ENCODE measurements at regions not wholly inside any gene's neighbourhood (a gene's known extent, or its start where the extent isn't known, plus 50 kb on each side); places are given as distances from the start of the nearest gene placed in this dataset.
"Not testable (repeated sequence)": the region's sequence is repeated elsewhere in the genome, so short reads cannot be mapped to it uniquely, and the experiment has no call there.

DNA sequence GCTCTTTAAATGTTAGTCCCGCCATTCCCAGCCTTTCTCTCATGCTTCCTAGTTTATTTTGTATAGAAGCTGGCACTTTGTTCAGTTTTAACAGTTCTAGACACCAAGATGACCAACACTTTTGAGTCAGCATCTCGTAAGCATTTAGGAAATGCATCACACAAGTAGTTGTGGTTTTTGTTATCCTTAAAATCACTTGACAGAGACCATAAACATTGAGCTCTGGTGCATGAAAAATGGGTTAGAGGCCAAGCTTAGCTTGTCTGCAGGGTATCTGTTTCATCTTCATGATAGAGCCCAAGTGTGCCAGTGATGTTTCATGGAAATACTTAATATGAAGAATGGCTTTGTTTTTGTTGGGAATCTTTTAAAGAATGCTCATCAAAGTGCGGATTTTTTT lies 159.7 kb downstream of the DISP1 start:
- no peak overlapping the region for H3K9ac ChIP-seq (ENCODE audit: low read depth in 1 of 2, low read length in 2 of 2)
- 89% methylated on average over 3 of the region's 3 CpGs for WGBS
- H3K9me3 ChIP-seq (ENCODE audit: control insufficient read depth in 4 of 4, low read length in 3 of 4), result no peaks in the 10 kb centered on the region
- no peak for DNase-seq (ENCODE audit: low spot score)
- H3K27me3 ChIP-seq (ENCODE audit: control insufficient read depth in 4 of 4, insufficient read depth in 4 of 4, low read length in 3 of 4), result no peaks in the 10 kb centered on the region
- no peaks in the 10 kb centered on the region for H3K4me1 ChIP-seq (ENCODE audit: control insufficient read depth in 4 of 4, insufficient read depth in 4 of 4, low read length in 3 of 4)
- no peak for TF ChIP-seq FOXA1 (IDR thresholded peaks at IDR 0.05)
- TF ChIP-seq EGR1 (IDR thresholded peaks at IDR 0.05; ENCODE audit: low read depth in 2 of 2), result no peak
- TF ChIP-seq, protein P1, sequence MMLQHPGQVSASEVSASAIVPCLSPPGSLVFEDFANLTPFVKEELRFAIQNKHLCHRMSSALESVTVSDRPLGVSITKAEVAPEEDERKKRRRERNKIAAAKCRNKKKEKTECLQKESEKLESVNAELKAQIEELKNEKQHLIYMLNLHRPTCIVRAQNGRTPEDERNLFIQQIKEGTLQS (IDR thresholded peaks at IDR 0.05), result no peak
- TF ChIP-seq JUND (IDR thresholded peaks at IDR 0.05), result no peak
- TF ChIP-seq YY1 (IDR thresholded peaks at IDR 0.05), result no peak
- TF ChIP-seq, protein P2, sequence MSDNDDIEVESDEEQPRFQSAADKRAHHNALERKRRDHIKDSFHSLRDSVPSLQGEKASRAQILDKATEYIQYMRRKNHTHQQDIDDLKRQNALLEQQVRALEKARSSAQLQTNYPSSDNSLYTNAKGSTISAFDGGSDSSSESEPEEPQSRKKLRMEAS (IDR thresholded peaks at IDR 0.05), result no peak
- no peak for TF ChIP-seq NR2F2 (IDR thresholded peaks at IDR 0.05)
- TF ChIP-seq RAD21 (IDR thresholded peaks at IDR 0.05), result no peak
- H3K4me3 ChIP-seq (ENCODE audit: low read depth in 1 of 3, low read length in 3 of 3), result no peak overlapping the region
- no peaks in the 10 kb centered on the region for H3K36me3 ChIP-seq (ENCODE audit: control insufficient read depth in 4 of 4, insufficient read depth in 3 of 4, low read depth in 1 of 4, low read length in 3 of 4)
- H3K27ac ChIP-seq (ENCODE audit: low read depth in 1 of 2, low read length in 2 of 2), result no peak overlapping the region

DNA sequence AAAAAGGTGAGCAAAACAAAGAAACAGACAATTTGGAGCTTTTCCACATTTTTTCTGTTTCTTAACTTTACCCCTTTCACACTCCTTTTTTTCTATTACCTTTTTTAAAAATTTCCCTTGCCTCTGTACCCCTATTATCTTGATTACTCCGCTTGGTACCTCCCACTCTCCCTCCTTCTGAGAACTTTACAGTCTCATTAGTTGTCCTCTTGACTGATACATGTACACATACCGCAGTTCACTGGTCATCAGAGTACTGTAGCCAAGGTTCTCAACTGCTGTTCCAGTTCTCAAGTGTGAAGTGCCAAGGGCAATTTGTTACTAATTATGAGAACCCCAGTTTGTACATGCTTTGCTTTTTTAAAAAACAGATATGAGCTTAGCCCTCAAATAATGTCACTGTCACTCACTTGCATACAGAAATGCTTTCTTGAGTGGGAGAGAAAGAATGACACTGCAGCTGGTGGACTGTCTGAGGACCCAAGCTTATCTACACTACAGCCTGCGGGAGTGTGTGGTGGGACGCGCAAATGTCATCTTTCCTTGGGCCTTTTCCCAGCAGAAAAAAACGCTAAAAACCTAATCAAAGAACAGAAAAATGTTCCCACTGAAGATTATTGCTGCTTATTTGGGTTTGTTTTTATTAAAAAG lies 160.8 kb downstream of the DISP1 start:
- no peak overlapping the region for H3K27ac ChIP-seq (ENCODE audit: low read depth in 1 of 2, low read length in 2 of 2)
- H3K9ac ChIP-seq (ENCODE audit: low read depth in 1 of 2, low read length in 2 of 2), result no peak overlapping the region
- 88% methylated on average over 6 of the region's 6 CpGs for WGBS
- H3K9me3 ChIP-seq (ENCODE audit: control insufficient read depth in 4 of 4, low read length in 3 of 4), result no peaks in the 10 kb centered on the region
- no peak for DNase-seq (ENCODE audit: low spot score)
- H3K36me3 ChIP-seq (ENCODE audit: control insufficient read depth in 4 of 4, insufficient read depth in 3 of 4, low read depth in 1 of 4, low read length in 3 of 4), result no peaks in the 10 kb centered on the region
- TF ChIP-seq HNF4A (conservative IDR thresholded peaks at IDR 0.05) (no peak), SP1 (IDR thresholded peaks at IDR 0.05) (no peak), GABPA (IDR thresholded peaks at IDR 0.05 in 1 of 2, conservative IDR thresholded peaks at IDR 0.05 in 1 of 2) (no peak), NR2F2 (IDR thresholded peaks at IDR 0.05) (peak; percentile 10)
- no peaks in the 10 kb centered on the region for H3K4me1 ChIP-seq (ENCODE audit: control insufficient read depth in 4 of 4, insufficient read depth in 4 of 4, low read length in 3 of 4)
- H3K4me3 ChIP-seq (ENCODE audit: low read depth in 1 of 3, low read length in 3 of 3), result no peak overlapping the region
- H3K27me3 ChIP-seq (ENCODE audit: control insufficient read depth in 4 of 4, insufficient read depth in 4 of 4, low read length in 3 of 4), result no peaks in the 10 kb centered on the region

DNA sequence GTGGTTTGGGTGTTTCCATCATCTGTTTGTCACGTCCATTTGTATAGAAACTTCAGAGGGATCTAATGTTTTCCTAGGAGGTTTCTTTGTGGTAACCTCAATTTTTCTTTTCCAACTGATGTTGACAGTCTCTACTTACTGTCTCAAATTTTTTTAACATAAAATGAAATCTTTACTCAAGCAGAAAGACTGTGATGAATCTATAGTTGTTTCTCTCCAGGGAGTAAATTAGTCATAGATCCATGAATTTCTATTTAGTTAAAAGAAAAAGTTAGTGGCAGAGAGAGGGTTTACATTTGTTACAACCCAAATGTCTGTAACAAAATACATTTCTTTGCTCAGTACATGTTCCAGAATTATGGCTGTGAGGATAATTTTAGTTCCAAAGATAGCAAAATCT lies 161.6 kb downstream of the DISP1 start:
- TF ChIP-seq FOXA2 (IDR thresholded peaks at IDR 0.05), result no peak

DNA sequence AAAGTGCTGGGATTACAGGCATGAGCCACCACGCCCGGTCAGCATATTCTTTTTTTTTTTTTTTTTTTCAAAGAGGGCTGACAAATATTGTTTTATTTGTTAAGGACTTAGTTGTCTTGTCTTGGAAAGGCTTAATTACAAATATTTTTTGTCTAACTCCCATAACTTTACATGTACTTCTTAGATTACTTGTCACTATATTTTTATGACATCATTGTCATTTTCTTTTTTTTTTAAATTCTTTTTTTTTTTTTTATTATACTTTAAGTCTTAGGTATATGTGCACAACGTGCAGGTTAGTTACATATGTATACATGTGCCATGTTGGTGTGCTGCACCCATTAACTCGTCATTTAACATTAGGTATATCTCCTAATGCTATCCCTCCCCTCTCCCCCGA lies 162.5 kb downstream of the DISP1 start:
- H3K9me3 ChIP-seq (ENCODE audit: control insufficient read depth in 4 of 4, low read length in 3 of 4); DNase-seq (ENCODE audit: low spot score): not testable (repeated sequence)
- WGBS, result 96% methylated on average over 4 of the region's 5 CpGs

More for the DNA sequence above, 161.6 kb downstream of the DISP1 start:
- Histone ChIP-seq H3K4me3 (ENCODE audit: low read depth in 1 of 3, low read length in 3 of 3) (no peak overlapping the region), H3K4me1 (ENCODE audit: control insufficient read depth in 4 of 4, insufficient read depth in 4 of 4, low read length in 3 of 4) (no peaks in the 10 kb centered on the region), H3K9me3 (ENCODE audit: control insufficient read depth in 4 of 4, low read length in 3 of 4) (no peaks in the 10 kb centered on the region), H3K27me3 (ENCODE audit: control insufficient read depth in 4 of 4, insufficient read depth in 4 of 4, low read length in 3 of 4) (no peaks in the 10 kb centered on the region), H3K9ac (ENCODE audit: low read depth in 1 of 2, low read length in 2 of 2) (no peak overlapping the region), H3K36me3 (ENCODE audit: control insufficient read depth in 4 of 4, insufficient read depth in 3 of 4, low read depth in 1 of 4, low read length in 3 of 4) (no peaks in the 10 kb centered on the region), H3K27ac (ENCODE audit: low read depth in 1 of 2, low read length in 2 of 2) (no peak overlapping the region)
- no peak for DNase-seq (ENCODE audit: low spot score)
- 87% methylated on average over 1 of the region's 1 CpG for WGBS

More for the DNA sequence above, 162.5 kb downstream of the DISP1 start:
- not testable (repeated sequence) for H3K27ac ChIP-seq (ENCODE audit: low read depth in 1 of 2, low read length in 2 of 2); H3K4me3 ChIP-seq (ENCODE audit: low read depth in 1 of 3, low read length in 3 of 3); H3K9ac ChIP-seq (ENCODE audit: low read depth in 1 of 2, low read length in 2 of 2); H3K4me1 ChIP-seq (ENCODE audit: control insufficient read depth in 4 of 4, insufficient read depth in 4 of 4, low read length in 3 of 4); H3K36me3 ChIP-seq (ENCODE audit: control insufficient read depth in 4 of 4, insufficient read depth in 3 of 4, low read depth in 1 of 4, low read length in 3 of 4); H3K27me3 ChIP-seq (ENCODE audit: control insufficient read depth in 4 of 4, insufficient read depth in 4 of 4, low read length in 3 of 4)
